Activated T-cell treated with anti-CD3 and anti-CD28 coated beads, Interleukin-2, amount 50 U/mL, for 4 hours (primary cell): ENCODE measurements at regions not wholly inside any gene's neighbourhood (a gene's known extent, or its start where the extent isn't known, plus 50 kb on each side); places are given as distances from the start of the nearest gene placed in this dataset.

Experiments used
- ATAC-seq, 2 donors: fragments of 200-7000 bp; cut with Tn5 transposase; one replicate each; pipeline ENCODE4 v1.10.0; 2021
- DNase-seq: peaks from one replicate; pipeline ENCODE4 v3.0.0-alpha.2; 2020
- H3K27me3 Mint-ChIP-seq: one replicate; pipeline ENCODE4 v1.8.0; 2021; ENCODE audit warnings: low read depth, mixed read lengths
- H3K36me3 Mint-ChIP-seq: one replicate; pipeline ENCODE4 v1.8.0; 2022; ENCODE audit warnings: mixed read lengths; ENCODE audit not compliant: insufficient read depth
- H3K4me1 Mint-ChIP-seq: one replicate; pipeline ENCODE4 v1.8.0; 2021; ENCODE audit warnings: low read depth, mixed read lengths
- H3K4me3 Mint-ChIP-seq: one replicate; pipeline ENCODE4 v1.8.0; 2021; ENCODE audit warnings: mild to moderate bottlenecking, moderate library complexity, mixed read lengths
- H3K9me3 Mint-ChIP-seq: one replicate; pipeline ENCODE4 v1.8.0; 2021; ENCODE audit warnings: mixed read lengths

DNA sequence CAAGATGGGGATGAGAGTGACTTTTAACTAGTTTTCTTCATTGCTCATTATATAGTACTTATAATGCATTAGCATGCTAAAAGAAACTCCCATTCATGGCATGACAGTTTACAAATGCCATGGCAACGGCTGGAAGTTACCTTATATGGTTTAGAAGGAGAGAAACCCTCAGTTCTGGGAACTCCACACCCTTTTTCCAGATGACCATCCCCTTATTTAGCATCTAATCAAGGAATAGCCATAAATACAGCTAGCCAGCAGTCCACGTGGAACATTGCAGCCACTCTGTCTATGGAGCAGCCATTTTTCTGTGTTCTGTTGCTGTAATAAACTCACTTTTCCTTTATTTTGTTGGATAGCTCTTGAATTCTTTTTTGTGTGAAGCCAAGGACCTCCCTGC is 1137.8 kb downstream of the CDH18 start:
- H3K9me3 Mint-ChIP-seq = peaks cover under 1% of the 10 kb centered on the region
- DNase-seq (no peak), ATAC-seq (no peak)
- H3K4me3 Mint-ChIP-seq = no peak overlapping the region
- H3K4me1 Mint-ChIP-seq = no peaks in the 10 kb centered on the region
- no peaks in the 10 kb centered on the region for H3K27me3 Mint-ChIP-seq
- no peaks in the 10 kb centered on the region for H3K36me3 Mint-ChIP-seq

DNA sequence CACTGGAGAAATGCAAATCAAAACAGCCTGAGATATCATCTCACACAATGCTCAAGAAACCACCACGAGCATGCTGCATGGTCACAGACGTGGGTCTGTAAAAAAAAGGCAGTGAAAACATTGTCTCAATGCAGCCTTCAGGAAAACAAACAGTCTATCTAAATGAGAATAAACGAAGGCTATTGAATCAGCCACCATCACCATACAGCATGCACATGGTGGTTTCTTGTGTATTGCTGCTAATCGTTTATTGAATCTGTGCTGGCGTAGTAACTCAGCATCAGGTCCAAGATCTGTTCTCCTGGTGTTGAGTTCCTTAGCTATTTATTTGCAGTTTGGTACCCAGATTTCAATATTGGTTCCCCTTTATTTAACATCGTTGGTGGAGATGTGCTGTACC is 1115.0 kb downstream of the CDH18 start:
- DNase-seq = no peak
- Mint-ChIP-seq H3K4me1 (no peaks in the 10 kb centered on the region), H3K4me3 (no peak overlapping the region), H3K36me3 (no peaks in the 10 kb centered on the region), H3K9me3 (no peaks in the 10 kb centered on the region), H3K27me3 (no peaks in the 10 kb centered on the region)
- no peak for ATAC-seq

DNA sequence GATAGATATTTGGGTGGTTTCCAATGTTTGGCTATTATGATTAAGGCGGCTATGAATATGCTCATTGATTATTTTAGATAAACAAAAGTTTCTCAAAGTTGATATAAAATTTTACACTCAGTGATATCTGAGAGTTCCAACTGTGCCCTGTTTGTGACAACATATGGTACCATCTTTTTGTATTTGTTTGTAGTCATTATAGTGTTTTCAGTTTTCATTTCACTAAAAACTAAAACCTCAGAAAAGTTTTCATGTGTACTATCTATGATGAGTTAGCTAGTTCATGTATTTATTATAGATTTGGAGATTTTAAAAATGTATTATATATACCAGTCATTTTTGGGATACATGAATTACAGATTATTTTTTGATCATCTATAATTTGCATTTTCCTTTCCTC is 1111.4 kb downstream of the CDH18 start:
- DNase-seq (no peak), ATAC-seq (no peak)
- H3K27me3 Mint-ChIP-seq = no peaks in the 10 kb centered on the region
- no peaks in the 10 kb centered on the region for H3K9me3 Mint-ChIP-seq
- H3K36me3 Mint-ChIP-seq = no peaks in the 10 kb centered on the region
- no peaks in the 10 kb centered on the region for H3K4me1 Mint-ChIP-seq
- no peak overlapping the region for H3K4me3 Mint-ChIP-seq

DNA sequence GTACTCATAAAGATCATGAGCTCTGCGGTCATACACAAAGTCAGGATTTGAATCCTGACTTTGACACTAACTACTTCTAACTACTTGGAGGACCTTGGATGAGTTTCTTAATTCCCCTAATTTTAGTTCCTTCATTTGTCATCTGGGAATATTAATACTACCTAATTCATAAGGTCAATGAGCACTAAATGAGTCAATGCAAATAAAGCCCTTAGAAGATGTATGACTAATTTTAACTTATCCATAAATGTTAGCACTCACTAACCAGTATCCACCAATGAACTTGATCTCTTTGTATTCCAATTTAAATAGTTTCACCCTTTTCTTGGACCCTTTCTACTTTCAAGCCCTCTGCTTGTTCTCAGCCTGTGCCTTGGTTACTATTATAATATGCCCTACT is 1106.4 kb downstream of the CDH18 start:
- no peaks in the 10 kb centered on the region for H3K4me1 Mint-ChIP-seq

DNA sequence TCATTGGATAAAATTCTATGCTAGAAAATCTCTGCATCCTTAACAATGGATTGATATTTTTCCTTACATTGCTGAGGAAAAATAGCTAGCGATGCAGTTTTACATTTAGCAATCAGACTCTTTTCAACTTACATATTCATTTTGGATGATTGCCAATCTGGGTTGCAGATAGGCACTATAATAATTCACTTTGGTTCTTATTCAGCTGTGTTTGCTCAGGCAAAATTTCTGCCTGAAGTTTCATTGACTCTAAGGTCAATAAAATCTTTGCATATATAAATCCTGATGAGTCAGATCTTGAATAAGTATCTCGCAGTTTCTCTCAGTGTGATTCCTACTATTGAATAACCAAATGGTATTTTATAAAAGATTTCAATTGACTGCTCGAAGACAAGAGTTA is 1105.8 kb downstream of the CDH18 start:
- ATAC-seq (no peak), DNase-seq (no peak)
- Mint-ChIP-seq H3K4me3 (no peak overlapping the region), H3K36me3 (no peaks in the 10 kb centered on the region), H3K9me3 (peaks cover 3% of the 10 kb centered on the region), H3K27me3 (no peaks in the 10 kb centered on the region), H3K4me1 (no peaks in the 10 kb centered on the region)

More for the DNA sequence above, 1106.4 kb downstream of the CDH18 start:
- peaks cover 3% of the 10 kb centered on the region for H3K9me3 Mint-ChIP-seq
- ATAC-seq (no peak), DNase-seq (no peak)
- no peaks in the 10 kb centered on the region for H3K36me3 Mint-ChIP-seq
- no peak overlapping the region for H3K4me3 Mint-ChIP-seq
- H3K27me3 Mint-ChIP-seq = no peaks in the 10 kb centered on the region

DNA sequence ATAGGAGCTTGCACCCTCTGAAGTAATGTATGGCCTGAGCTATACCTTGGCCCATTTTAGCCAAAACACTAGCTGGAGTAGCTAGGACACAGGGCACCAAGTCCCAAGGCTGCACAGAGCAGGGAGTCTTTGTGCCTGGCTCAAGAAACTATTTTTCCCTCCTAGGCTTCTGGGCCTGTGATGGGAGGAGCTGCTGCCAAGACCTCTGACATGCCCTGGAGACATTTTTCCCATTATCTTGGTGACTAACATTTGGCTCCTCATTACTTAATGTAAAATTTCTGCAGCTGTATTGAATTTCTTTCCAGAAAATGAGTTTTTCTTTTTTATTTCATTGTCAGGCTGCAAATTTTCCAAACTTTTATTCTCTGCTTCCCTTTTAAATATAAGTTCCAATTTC is 1099.2 kb downstream of the CDH18 start:
- H3K27me3 Mint-ChIP-seq = no peaks in the 10 kb centered on the region
- no peak overlapping the region for H3K4me3 Mint-ChIP-seq
- peaks cover 6% of the 10 kb centered on the region for H3K9me3 Mint-ChIP-seq
- H3K4me1 Mint-ChIP-seq = no peaks in the 10 kb centered on the region
- ATAC-seq = no peak
- H3K36me3 Mint-ChIP-seq = no peaks in the 10 kb centered on the region
- no peak for DNase-seq

DNA sequence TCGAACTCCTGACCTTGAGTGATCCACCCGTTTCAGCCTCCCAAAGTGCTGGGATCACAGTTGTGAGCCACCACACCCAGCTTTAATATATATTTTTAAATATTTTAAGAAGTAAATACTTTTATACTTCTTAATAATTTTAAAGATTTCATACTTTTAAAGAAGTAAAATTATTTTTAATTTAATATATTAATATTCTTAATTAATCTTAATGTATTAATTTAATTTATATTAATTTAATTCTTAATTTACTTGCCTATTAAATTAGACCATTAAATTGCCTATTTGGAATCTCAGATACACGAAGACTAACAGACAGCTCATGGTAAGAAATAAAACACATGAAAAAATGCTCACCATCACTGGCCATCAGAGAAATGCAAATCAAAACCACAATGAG is 1087.4 kb downstream of the CDH18 start:
- Mint-ChIP-seq H3K27me3 (no peaks in the 10 kb centered on the region), H3K9me3 (peaks cover 8% of the 10 kb centered on the region), H3K4me1 (no peaks in the 10 kb centered on the region), H3K36me3 (no peaks in the 10 kb centered on the region), H3K4me3 (no peak overlapping the region)
- ATAC-seq (no peak), DNase-seq (no peak)

DNA sequence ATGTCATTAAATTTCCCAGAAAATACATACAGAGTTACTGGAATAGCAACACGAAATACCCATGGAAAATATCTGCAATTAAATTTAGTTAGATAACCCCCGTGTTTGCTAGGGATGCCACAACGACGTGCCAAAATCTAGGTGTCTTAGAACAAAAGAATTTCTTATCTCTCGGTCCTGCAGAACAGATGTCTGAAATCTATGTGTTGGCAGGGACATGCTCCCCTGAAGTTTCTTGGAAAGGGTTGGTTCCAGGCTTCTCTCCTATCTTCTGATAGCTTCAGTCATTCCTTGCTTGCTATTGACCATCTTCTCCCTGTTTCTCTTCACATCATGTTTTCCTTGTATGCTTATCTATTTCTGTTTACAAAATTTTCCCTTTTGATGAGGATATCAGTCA is 1067.0 kb downstream of the CDH18 start:
- no peak for ATAC-seq
- no peak for DNase-seq
- Mint-ChIP-seq H3K4me3 (no peak overlapping the region), H3K9me3 (no peaks in the 10 kb centered on the region), H3K27me3 (no peaks in the 10 kb centered on the region), H3K4me1 (no peaks in the 10 kb centered on the region), H3K36me3 (no peaks in the 10 kb centered on the region)

DNA sequence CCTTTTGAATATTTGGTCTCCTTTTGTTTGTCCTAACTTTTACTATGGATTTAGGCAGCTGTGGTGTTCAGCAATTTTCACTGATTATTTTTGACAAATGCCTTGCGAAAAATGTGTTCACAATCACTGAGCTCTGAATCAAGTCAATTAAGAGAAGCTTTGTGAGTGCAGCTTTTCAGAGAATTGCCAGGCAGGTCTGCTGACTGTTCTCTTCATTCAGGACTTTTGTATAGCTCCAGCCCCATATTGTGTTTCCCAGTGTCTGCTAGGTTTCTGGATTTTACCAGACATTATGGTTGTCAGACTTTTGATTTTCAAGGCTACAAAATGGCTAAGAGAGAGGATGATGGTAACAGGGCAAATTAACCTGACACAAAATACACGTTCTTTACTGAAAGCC is 1055.9 kb downstream of the CDH18 start:
- Mint-ChIP-seq H3K27me3 (no peaks in the 10 kb centered on the region), H3K4me3 (no peak overlapping the region), H3K36me3 (no peaks in the 10 kb centered on the region), H3K4me1 (no peaks in the 10 kb centered on the region), H3K9me3 (no peaks in the 10 kb centered on the region)
- DNase-seq (no peak), ATAC-seq (no peak)

DNA sequence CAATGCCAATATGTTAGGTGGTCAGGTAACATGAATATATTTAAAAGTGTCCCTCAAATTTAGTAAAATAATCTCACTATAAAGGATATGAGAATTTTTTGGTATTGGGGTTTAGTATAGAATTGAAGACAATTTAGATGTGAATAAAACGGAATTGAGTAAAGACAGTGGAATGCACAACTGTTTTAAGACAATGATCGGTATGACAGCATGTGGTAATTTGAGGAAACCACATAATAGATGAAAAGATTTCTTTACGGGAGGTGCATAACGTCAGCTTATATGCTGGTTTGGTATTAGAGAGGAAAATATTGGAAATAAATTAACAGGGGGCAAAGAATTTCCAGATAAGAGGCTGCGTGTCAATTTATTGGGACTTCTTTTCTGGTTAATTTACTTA is 1043.2 kb downstream of the CDH18 start:
- no peak overlapping the region for H3K4me3 Mint-ChIP-seq
- no peaks in the 10 kb centered on the region for H3K27me3 Mint-ChIP-seq
- no peaks in the 10 kb centered on the region for H3K9me3 Mint-ChIP-seq
- H3K36me3 Mint-ChIP-seq = no peaks in the 10 kb centered on the region
- DNase-seq = no peak
- no peak for ATAC-seq
- H3K4me1 Mint-ChIP-seq = no peaks in the 10 kb centered on the region

DNA sequence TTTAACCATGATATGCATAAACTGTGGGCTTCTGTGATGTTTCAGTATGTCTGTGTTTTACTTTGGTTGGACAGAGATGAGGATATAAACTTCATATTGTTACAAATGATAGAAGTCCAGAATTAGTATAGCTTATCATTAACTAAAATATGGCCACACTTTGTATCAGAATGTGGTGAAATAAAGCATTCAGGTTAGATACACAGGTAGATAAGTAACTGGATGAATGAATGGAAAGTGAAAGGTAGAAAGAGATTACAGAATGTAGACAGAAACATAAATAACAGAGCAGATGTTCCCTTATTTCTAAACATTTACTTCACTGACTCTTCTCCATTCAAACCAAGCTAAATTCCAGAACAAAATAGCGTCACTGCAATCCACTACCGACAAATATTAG is 1033.8 kb downstream of the CDH18 start:
- Mint-ChIP-seq H3K9me3 (no peaks in the 10 kb centered on the region), H3K27me3 (no peaks in the 10 kb centered on the region), H3K4me1 (no peaks in the 10 kb centered on the region), H3K4me3 (no peak overlapping the region), H3K36me3 (no peaks in the 10 kb centered on the region)
- DNase-seq (no peak), ATAC-seq (no peak)

DNA sequence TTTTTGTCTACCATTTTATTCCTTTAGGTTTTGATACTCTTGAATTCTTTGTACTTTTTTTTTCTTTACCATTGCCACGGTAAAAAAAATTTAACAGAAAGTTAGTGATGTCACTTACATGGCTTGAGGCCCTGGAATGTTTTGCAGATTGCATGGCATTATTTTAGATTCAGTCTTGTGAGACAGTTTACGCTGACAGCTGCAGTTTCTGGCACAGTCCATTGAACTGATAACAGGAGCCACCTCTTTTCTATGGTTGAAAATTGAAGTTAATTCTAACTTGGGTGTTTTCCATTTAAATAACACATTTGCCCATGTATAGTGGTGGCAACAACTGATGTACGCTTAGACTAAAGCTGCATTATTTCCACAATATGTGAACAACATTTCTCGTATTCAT is 1028.5 kb downstream of the CDH18 start:
- no peak for DNase-seq
- Mint-ChIP-seq H3K27me3 (no peaks in the 10 kb centered on the region), H3K9me3 (no peaks in the 10 kb centered on the region), H3K36me3 (no peaks in the 10 kb centered on the region), H3K4me3 (no peak overlapping the region), H3K4me1 (no peaks in the 10 kb centered on the region)
- ATAC-seq = no peak

DNA sequence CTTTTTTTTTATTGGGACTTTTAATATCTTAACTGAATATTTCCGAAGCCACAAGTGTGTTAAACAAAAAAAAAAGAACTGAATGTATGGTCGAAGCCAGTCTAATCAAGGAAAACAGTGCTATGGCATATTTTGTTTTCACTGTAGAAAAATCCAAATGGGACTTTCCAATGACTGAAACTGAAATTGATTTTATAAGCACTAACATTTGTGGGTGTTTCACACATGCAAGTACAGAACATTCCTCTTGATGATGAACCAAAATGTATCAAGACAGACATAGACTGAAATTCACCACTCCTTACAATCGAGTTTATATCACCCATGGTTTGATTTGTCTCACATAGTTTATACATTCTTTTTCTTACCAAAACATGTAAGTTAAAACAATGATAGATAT is 1026.8 kb downstream of the CDH18 start:
- Mint-ChIP-seq H3K9me3 (peaks cover 2% of the 10 kb centered on the region), H3K4me1 (no peaks in the 10 kb centered on the region)

DNA sequence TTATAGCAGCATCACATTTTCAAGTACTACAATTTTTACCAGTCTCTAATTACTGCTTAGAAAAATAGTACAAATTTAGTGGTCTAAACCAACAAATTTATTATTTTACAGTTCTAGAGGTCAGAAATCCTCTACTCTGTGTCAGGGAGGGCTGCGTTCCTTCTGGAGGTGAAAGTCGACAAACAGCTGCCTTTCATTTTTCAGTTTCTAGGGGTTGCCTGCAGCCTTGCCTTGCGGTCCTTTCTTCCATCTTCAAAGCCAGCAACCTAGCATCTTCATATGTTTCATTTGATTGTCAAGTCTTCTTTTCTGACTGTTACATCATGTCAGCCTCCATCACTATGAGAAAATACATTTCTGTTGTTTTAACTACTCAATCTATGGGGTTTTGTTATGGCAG is 1022.1 kb downstream of the CDH18 start:
- Mint-ChIP-seq H3K4me3 (no peak overlapping the region), H3K27me3 (no peaks in the 10 kb centered on the region), H3K36me3 (no peaks in the 10 kb centered on the region), H3K9me3 (peaks cover 3% of the 10 kb centered on the region), H3K4me1 (no peaks in the 10 kb centered on the region)
- ATAC-seq = no peak
- DNase-seq = no peak

More for the DNA sequence above, 1026.8 kb downstream of the CDH18 start:
- ATAC-seq (no peak), DNase-seq (no peak)
- Mint-ChIP-seq H3K27me3 (no peaks in the 10 kb centered on the region), H3K36me3 (no peaks in the 10 kb centered on the region), H3K4me3 (no peak overlapping the region)

DNA sequence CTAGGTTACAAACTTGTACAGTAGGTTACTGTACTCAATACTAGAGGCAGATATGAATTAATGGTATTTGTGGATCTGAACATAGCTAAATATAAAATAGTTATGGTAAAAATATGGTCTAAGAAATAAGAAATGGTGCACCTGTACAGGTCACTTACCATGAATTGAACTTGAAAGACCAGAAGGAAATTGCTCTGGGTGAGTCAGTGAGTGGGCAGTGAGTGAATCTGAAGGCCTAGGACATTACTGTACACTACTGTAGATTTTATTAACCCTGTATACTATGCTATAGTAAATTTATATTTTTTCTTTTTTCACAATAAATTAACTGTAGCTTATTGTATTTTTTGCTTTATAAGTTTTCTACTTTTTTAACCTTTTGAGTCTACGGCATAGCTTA is 1020.4 kb downstream of the CDH18 start:
- Mint-ChIP-seq H3K4me1 (no peaks in the 10 kb centered on the region), H3K27me3 (no peaks in the 10 kb centered on the region), H3K9me3 (peaks cover 3% of the 10 kb centered on the region), H3K4me3 (no peak overlapping the region), H3K36me3 (no peaks in the 10 kb centered on the region)
- DNase-seq (no peak), ATAC-seq (no peak)

DNA sequence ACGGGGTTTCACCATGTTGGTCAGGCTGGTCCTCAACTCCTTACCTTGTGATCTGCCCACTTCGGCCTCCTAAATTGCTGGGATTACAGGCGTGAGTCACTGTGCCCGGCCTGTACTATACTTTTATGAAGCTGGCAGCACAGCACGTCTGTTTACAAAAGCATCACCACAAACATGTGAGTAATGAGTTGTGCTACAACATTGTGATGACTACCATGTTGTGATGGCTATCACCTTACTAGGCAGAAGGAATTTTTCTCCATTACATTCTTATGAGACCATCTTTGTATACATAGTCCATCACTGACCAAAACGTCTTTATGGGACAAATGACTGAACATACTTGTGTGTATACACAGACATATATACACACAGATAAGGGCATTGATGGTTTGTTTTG is 1019.0 kb downstream of the CDH18 start:
- Mint-ChIP-seq H3K4me1 (no peaks in the 10 kb centered on the region), H3K4me3 (no peak overlapping the region), H3K36me3 (no peaks in the 10 kb centered on the region), H3K9me3 (peaks cover 3% of the 10 kb centered on the region), H3K27me3 (no peaks in the 10 kb centered on the region)
- DNase-seq (no peak), ATAC-seq (no peak)
